ENCODE measurements at regions not wholly inside any gene's neighbourhood (a gene's known extent, or its start where the extent isn't known, plus 50 kb on each side); places are given as distances from the start of the nearest gene placed in this dataset.

DNA sequence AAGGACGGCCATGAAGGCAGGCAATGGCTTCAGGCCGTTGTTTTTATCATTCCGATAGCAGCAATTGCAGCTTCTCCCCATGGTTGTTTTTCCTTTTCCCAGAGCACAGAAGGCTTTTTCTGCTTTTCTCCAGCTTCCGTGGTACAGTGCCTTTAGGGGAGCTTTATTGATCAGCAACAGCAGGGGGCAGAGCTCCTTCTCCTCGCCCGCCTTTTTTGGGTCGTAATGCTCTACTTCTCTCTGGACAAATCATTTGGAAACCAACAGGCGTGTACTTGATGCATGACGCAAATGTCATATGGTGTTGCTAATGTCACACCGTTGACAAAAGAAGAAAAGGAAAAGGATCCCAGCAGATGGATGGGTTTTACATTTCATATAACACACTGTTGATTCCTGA lies 79.7 kb upstream of the SNRK start:
- DNase-seq, result no peak

DNA sequence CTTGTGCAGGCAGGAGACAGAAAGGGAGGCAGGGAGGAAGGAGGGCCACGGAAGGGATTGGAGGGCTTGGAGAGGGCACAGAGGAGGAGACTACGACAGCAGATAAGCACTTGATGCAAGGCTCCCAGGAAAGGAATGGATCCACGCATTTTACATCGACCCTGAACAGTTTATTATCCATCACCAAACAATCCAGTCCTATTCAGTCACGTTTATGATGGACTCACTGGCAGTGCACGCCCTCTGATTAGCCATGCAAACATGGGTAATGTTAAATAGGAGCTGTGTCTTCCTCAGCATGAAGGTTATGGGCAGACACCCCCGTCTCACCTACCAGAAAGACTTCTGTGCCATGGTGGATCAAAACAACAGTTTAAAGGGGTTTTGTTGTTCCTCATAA lies 80.2 kb upstream of the SNRK start:
- no peak for DNase-seq

DNA sequence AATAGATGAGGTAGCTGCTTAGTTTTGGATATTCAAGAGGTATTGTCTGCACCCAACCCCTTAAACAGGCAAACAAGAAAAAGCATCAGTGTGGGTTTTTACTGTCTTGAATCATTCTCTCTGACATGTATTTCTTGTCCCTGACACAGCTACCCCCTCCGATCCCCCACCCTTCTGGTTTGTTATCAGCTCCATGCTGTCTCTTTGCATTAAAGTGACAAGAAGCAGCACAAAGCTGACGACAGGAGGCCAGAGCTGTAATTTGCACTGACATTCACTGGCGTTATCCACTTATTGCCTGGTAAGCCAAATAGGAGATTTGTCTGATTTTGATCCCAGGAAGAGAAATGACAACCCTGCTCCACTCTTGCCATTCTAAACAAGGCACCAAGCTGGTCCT lies 83.3 kb upstream of the SNRK start:
- no peak for DNase-seq

DNA sequence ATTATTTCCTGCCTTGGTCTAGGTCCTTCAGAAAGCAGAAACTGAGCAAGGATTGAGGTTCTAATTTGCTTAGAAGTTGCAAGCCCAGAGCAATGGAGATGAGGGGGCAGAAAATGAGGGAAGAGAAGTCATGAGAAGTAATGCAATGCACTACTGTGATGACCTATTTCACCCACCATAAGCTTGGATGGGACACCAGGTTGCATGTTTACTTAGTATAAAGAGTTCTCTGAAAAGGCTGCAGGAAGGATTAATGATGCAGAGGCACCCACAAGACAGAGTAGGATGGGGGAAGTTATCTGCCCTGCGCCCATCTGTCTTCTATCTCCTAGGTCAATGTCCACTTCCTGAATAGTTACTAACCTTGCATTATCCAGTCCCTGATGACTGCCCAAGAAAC lies 84.8 kb upstream of the SNRK start:
- no peak for DNase-seq

DNA sequence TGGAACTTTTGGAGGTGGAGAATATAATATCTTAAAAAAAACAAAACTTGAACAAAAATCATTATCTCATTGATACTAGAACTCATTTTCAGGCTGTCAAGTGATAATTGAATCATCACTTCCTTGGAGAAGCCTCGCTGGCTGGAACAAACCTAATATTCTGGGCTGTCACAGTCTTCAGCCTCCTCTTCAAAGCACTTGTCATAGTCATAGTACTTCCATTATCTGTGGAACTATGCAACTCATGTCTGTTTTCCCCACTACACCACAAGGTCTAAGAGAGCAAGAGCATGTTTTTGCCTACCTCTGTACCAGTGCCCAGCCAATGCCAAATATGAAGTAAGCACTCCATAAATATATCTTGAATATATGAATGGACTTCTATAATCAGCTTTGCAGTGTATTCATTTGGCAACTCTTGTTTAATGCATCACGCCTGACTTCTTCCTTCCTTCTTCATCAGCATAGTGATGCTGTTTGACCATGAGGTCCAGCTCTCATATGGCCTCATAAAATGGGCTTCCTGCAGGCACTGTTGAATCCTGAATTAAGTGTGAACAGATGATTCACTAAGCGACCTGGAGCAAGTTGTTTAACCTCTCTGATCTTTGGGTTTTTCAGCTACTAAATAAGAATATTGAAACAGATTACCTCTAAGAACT lies 86.6 kb upstream of the SNRK start:
- DNase-seq, result no peak

DNA sequence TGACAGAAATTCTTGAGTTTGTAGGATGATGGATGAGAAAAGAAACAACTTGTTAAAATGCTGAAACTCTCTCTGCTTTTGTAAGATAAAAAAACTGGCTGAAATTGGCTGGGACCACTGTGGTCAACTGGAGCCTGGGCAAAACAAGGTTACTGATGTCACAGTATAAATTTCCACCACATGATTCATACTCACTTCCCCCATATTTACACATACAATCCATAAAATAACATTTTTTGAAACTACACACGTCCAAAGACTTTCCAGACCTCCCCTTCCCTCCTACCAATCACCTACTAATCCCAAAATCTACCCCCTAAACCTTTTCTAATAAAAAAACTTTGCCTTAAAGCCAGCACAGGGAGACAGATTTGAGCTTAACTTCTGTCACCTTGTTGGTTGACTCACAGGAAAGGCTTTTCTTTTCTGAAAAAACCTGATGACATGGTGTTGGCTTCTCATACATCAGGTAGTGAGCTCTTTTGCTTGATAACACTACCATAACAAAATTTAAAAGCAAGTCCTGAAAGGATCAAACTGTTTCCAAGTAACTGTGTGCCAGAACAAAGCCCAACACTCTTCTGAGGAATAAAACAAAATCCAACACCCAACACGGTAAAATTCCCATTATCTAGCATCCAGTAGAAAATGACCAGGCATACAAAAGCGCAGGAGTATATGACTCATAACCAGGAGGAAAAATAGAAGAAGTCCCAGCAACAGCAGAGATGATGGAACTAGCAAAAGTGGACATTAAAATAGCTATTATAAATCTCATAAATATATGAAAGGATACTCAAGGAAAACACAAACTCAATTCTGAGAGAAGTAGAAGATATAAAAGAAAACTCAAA lies 87.3 kb upstream of the SNRK start:
- DNase-seq, result no peak

DNA sequence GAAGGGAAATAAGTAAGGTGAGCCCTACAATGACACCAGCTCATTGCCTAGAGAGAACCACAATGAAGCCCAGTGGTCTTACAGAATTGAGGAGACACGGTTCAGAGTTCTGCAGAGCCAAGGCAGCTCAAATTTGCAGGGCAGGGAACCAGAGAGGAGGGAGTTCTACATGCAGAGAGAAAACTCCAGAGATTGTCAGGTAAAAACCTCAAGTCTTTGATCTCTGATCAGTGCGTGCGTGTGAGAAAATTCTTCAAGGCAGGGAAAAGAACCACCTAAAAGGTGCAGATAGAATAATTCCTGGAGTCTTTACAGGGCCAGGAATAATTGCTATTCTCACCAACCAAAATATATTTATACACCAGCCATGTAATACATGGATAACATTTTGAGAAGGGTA lies 88.0 kb upstream of the SNRK start:
- DNase-seq, result no peak

DNA sequence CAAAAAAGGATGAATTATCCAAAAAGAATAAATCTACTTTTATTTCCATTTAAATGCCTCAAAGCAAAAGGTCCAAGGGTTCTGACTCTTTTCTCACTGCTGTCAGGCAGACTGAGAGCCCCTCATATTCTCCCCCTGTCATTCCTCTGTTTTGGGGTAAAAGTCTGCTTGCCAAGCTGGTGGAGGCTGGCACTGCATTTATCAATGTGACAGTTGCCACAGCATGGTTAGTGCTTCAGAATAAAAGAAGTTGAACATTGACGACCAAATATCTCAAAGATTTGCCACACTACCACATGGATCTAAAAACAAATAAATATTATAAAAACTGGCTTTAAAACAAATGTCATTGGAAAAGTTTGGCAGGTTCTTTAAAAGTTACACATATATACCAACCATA lies 89.2 kb upstream of the SNRK start:
- no peak for DNase-seq

DNA sequence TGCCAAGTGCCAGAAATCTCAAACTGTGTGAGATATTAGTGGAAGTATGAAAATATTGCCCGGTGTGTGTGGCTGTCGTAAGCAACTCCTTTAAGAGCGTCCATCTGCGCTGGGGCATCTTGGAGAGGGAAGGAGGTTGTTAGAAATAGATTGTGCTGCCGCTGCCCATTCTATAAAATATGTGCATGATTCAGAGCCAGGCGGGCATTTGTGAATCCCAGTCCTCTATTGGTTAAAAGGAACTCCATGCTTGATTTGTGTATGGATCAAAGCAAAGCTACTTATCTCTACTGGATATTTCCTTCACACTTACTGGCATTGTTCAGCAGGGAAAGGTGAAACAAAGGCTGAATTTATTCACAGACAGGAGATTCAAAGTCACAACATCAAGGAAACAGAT lies 89.6 kb upstream of the SNRK start:
- no peak for DNase-seq

DNA sequence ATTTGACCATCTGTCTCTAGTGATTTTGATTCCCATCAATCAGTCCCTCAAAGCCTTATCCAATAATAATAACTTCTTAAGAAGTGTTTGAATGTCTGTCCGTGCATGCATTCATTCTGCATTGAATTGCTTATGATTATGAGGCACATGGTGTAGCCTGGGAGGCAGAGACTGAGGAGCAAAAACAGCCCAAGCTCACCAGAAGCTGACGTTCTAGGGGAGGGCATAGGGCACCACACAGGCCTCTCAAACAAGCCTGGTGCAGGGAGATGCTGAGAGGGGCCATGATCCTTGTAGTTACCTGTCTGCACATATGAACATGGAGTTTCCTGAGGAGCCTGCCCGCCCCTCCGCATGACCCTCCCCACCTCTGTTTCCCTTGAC lies 89.2 kb upstream of the POMGNT2 start:
- no peak for DNase-seq

DNA sequence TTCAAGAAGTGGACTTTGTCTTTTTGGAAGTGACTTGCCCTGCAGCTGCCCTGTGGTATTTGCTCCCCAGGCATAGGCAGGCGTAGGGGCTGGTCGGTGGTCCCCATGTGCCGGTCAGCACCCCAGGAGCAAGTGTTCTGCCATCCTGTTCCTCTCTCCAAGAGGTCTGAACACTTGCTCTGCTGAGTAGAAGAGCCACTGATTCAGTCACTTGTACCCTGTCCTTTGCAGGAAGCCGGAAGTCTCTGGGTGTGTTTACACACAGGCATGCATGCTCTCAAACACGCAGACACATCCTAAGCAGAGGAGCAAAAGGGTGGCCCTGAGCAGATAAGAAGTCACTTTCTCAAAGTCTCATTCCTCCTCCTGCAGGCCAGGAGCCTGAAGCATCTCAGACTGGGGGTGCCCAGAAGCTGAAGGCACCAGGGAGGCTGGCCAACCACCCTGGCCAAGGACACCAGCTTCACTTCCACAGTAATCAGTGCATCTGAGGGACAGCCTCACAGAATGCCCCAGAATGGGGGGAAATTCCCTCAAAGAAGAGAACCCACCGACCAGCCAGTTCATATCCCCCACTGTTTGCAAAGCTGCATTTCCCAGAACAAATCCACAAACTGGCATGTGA lies 88.7 kb upstream of the POMGNT2 start:
- DNase-seq, result no peak

DNA sequence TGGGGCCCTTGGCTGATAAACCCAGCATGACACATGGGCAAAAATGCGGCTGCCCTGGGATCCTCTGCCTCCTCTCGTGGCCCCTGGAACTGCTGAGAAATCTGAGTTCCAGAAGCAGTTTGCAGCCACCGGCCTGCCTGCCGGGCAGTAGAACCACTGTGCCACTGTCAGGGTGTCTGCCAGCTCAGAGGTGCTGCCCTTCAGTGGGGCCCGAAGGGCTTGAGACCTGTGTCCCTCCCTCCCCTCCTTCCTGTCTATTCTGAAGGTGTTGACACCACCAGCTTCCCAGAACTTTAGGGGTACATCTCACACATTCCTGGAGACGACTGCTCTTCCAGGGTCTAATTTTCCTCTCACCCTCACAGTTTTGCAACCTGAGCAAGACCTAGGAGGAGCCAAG lies 88.2 kb upstream of the POMGNT2 start:
- DNase-seq, result no peak

DNA sequence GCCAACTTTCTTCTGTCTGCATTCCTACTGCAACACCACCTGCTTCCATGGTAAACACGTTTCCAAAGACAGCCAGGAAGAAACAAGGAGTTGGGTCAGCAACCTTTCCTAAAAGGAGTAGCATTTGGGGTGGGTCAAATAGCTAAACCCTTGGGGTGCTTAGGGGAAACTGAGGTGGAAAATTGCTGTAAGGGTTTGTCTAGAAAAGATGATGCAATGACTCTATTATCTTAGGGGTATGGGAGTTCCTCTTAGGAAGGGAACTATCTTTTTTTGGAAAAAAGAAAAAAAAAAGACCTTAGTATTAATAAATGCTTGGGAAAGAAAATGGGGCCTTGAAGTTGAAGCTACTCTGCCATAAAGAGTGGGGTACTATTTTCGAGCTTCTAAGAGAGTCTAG lies 86.1 kb upstream of the POMGNT2 start:
- no peak for DNase-seq

DNA sequence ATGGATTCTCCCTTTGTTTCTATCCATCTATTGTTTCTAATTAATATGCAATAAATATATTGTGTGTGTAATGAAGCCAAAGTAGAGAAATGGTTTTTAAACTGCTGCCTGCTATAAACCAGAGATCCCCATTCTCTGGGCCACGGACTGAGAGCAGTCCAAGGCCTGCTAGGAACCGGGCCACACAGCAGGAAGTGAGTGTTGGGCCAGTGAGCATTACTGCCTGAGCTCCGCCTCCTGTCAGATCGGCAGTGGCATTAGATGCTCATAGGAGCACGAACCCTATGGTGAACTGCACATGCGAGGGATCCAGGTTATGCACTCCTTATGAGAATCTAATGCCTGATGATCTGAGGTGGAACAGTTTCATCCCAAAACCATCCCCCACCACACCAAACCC lies 85.2 kb upstream of the POMGNT2 start:
- DNase-seq, result no peak

DNA sequence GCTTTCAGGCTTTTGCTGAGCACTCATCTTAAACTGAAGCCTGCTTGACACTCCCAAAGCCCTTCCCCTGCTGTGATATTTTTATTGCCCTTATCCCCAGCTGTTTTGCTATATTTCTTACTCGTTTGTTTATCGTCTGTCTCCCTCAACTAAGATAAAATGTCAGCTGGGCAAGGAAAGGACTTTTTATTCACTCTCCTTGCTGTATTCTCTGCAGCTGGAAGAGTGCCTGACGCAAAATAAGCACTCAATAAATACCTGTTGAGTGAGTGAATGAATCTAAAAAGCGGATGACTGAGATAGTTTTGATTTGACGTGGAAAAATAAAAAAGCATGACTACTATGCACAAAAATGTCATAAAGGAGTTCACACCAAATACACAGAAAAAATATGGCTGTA lies 84.8 kb upstream of the POMGNT2 start:
- no peak for DNase-seq

DNA sequence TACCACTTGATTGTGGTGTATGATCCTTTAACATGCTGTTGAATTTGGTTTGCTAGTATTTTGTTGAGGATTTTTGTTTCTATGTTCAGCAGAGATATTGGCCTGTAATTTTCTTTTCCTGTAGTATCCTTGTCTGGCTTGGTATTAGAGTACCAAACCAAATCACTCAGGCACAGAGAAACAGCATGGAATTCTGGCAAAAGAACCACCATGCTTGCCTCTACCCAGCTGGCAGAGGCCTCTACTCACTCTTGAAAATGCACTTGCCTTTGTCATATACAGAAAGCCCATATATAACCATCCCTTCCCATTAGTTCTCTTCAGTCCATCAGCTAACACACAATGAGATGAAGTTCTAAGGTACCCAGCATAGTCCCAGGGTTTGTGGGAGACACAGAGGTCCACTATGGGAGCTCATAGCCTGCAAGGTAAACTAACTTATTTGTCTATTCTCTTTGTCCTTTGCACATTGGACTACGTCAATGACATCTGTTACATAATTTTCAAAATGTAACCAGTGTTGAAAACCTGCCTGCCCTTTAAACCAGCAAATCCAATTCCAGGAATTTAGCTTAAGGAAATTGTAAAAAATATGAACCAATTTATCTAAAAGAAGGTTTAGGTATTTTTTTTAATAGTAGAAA lies 82.1 kb upstream of the POMGNT2 start:
- DNase-seq, result no peak

DNA sequence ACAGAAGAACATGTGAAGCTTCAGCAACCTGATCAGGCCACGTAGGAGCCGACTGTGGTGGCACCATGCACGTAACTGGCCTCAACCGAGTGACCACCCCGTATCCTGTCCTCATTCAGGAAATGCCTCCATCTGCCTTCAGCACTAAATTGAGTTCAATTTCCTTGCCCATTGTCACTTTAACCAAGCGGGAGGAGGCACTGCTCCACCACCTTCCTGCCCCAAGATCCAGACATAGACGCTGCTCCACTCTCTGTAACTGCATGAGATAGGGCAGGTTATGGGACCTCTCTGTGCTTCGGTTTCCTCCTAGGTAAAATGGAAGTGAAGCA lies 80.1 kb upstream of the POMGNT2 start:
- no peak for DNase-seq

DNA sequence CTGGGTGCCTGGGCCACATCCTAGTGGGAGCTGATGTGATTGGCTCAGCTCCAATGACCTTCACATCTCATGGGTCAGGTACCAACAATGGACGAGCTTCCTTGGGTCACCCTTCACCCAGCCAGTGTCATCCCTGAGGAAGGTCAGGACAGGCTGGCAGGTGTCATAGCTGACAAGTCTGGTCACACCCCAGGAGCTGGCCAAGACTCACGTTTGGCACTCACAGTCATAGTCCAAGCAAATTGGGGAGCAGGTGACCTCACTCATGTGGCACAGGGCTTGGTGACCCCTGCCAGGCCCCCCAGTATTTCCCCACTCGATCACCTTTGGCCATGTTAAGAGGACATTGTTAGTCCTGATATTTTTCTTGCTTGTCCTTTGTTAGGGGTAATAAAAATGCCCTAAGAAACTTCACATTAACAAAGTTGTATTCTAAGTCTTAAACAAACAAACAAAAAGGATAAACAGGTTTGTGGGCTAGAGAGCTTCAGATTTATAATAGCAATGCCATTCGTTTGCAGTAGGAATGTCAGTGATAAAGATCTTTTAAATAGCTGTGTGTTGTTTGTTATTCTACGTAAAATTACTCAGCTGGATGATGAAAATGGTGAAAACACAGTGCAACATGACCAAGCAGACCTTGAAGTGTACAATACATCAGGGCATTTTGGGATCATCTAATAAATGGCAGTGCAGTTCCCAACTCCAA lies 79.5 kb upstream of the POMGNT2 start:
- DNase-seq, result no peak

DNA sequence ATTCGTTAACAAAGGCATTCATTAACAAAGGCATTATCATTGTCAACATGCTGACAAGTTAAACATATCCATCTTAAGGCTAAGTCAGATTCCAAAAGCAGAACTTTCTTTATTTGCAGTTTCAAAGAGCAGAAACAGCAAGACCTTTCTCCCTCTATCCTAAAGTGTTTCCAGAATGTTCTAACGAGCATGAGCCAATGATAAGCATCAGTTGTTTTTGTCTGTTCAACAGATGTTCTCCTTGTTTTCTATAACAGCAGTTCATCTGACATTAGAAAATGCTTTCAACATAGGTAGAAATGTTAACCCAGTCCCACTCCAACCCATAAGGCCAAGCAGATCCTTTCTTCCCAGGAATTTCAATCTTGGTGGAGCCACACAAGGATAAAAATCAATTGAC lies 77.6 kb upstream of the POMGNT2 start:
- no peak for DNase-seq

DNA sequence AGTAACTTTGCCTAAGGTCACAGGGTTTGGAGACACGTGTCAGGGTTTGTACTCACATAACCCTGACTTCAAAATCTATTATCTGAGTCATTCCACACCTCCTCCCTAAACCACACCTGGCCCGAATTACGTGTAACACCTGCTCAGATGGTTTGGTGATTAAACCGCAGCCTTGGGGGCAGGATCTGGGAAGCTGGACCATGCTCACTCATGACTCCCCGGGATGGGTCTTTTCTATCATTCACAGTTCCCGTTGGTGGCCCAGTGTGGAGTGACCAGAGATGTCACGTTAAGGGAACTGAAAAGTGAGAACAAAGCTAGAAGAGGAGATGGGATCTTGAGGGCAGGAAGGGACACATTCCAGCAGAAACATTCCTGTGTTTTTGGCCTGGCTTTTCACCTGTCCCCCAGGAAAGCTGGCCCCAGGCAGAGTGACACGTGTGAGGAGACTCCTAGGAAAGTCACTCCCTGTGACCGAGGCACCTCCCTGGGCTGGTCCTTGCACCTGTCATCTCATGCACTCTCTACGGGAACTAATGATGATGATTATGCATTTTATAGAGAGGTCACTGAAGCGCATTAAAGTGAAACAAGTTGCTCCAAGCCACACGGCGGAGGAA lies 75.4 kb upstream of the POMGNT2 start:
- no peak for DNase-seq

DNA sequence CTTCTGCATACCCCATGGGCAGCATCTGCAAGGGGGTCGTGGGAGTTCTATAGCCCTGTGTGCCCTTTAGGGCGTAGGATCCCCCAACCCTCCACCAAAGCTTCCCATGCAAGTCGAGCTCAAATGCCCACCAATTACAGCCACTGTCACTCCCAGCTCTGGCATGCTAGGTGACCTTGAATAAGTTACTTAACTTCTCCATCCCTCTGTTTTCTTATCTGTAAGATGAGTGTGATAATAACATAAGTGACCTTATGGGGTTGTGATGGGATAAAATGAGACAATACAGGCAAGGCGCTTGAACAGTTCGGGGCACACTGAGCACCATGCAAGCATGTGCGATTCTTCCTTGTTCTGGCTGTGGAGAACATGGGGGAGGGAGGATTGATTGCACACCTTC lies 74.8 kb upstream of the POMGNT2 start:
- no peak for DNase-seq

DNA sequence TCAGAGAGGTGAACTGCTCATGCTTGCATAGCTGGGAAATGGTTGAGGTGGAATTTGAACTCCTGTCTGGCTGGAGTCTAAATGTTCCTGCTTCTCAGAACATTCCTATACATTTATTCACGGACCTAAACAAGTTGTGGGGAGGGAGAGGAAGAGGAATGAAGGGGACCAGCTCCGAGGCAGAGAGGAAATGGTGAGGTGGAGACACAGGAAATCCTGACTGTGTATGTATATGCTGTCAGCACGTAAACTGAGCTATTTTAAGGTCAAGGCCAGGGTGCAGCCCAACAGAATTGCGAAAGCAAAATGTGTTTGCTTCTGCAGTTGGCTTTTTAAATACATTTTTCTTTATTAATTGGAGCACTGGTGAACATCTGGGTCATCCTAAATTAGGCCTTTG lies 74.1 kb upstream of the POMGNT2 start:
- DNase-seq, result no peak

DNA sequence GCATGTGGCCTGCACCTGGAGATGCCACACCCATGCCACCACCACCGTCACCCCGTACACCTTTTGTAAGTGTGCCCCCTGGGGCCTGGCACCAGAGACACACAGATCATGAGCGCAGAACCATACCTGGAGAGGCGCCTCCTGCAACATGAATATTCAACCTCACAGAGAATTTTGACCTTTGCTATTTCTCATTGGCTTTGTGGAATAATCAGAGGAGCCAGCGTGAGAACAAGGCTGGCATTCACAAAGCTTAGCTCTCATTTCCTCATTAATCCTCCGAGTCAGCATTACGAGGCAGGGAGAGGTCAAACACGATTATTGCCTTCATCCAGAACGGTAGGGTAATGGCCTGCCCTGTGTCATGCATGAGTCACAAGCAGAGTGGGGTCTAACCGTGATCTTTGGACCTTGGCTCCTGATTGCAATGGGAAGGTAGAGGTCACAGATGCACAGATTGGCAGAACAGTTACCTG lies 73.0 kb upstream of the POMGNT2 start:
- no peak for DNase-seq
